OCI-LY1 (cell line): ENCODE measurements at regions not wholly inside any gene's neighbourhood (a gene's known extent, or its start where the extent isn't known, plus 50 kb on each side); places are given as distances from the start of the nearest gene placed in this dataset.
"Not testable (repeated sequence)": the region's sequence is repeated elsewhere in the genome, so short reads cannot be mapped to it uniquely, and the experiment has no call there.

Experiments
- H2AFZ ChIP-seq: fragments of 200-600 bp; sonication (generic), shearing (Covaris generic); 2 replicates; pipeline ENCODE4 v1.6.0; 2014; ENCODE audit warnings: antibody characterized with exemption, mild to moderate bottlenecking, low read length
- H3F3A ChIP-seq: fragments of 200-600 bp; sonication (generic), shearing (Covaris generic); 2 replicates; pipeline ENCODE4 v1.6.0; 2014; ENCODE audit warnings: mild to moderate bottlenecking, antibody characterized with exemption, low read length, moderate library complexity; ENCODE audit not compliant: insufficient read depth
- H3K27ac ChIP-seq: fragments of 200-600 bp; sonication (generic); 2 replicates; pipeline ENCODE4 v1.5.1; 2014; ENCODE audit warnings: low read length, mixed run types, mild to moderate bottlenecking, low read depth; ENCODE audit not compliant: poor library complexity, severe bottlenecking
- H3K27me3 ChIP-seq: fragments of 200-600 bp; sonication (generic); 2 replicates; pipeline ENCODE4 v1.6.0; 2014; ENCODE audit warnings: antibody characterized with exemption, mild to moderate bottlenecking, low read length, moderate library complexity; ENCODE audit not compliant: insufficient read depth
- H3K36me3 ChIP-seq: fragments of 200-600 bp; sonication (generic); 2 replicates; pipeline ENCODE4 v1.6.1; 2014; ENCODE audit warnings: mild to moderate bottlenecking, antibody characterized with exemption, low read length, moderate library complexity, mixed read lengths; ENCODE audit not compliant: insufficient read depth
- H3K4me1 ChIP-seq: fragments of 200-600 bp; sonication (generic); 2 replicates; pipeline ENCODE4 v1.5.1; 2014; ENCODE audit warnings: mild to moderate bottlenecking, low read length, moderate library complexity; ENCODE audit not compliant: insufficient read depth, severe bottlenecking
- H3K4me2 ChIP-seq: fragments of 200-600 bp; sonication (generic), shearing (Covaris generic); 2 replicates; pipeline ENCODE4 v1.6.1; 2014; ENCODE audit warnings: low read length
- H3K4me3 ChIP-seq: fragments of 200-600 bp; sonication (generic); 2 replicates; pipeline ENCODE4 v1.5.1; 2014; ENCODE audit warnings: low read length, low read depth, mild to moderate bottlenecking, mixed read lengths; ENCODE audit not compliant: poor library complexity, severe bottlenecking
- H3K79me2 ChIP-seq: fragments of 200-600 bp; shearing (Covaris generic); 2 replicates; pipeline ENCODE4 v1.6.1; 2016; ENCODE audit warnings: mixed run types, low read length, mixed read lengths; ENCODE audit not compliant: insufficient read depth
- H3K9ac ChIP-seq: fragments of 200-600 bp; sonication (generic), shearing (Covaris generic); 2 replicates; pipeline ENCODE4 v1.6.1; 2014; ENCODE audit warnings: mild to moderate bottlenecking, low read length, mixed read lengths
- H3K9me2 ChIP-seq: fragments of 200-600 bp; sonication (generic), shearing (Covaris generic); 2 replicates; pipeline ENCODE4 v1.6.1; 2014; ENCODE audit warnings: low read depth, mild to moderate bottlenecking, low read length, mixed read lengths
- H3K9me3 ChIP-seq: fragments of 200-600 bp; shearing (Covaris generic); 2 replicates; pipeline ENCODE4 v1.6.1; 2014; ENCODE audit warnings: low read length, mixed read lengths
- H4K20me1 ChIP-seq: fragments of 200-600 bp; sonication (generic), shearing (Covaris generic); 2 replicates; pipeline ENCODE4 v1.6.0; 2016; ENCODE audit warnings: mild to moderate bottlenecking, low read length; ENCODE audit not compliant: insufficient read depth
- CTCF ChIP-seq: fragments of 200-600 bp; sonication (generic), shearing (Covaris generic); IDR thresholded peaks from 2 replicates; pipeline ENCODE4 v1.5.1; 2017; ENCODE audit warnings: mild to moderate bottlenecking, antibody characterized with exemption, low read length, moderate library complexity, mixed read lengths
- EZH2 ChIP-seq: fragments of 200-600 bp; sonication (generic), shearing (Covaris generic); IDR thresholded peaks from 2 replicates; pipeline ENCODE4 v1.8.0; 2017; ENCODE audit warnings: borderline replicate concordance, mixed run types, mild to moderate bottlenecking, antibody characterized with exemption, low read length, moderate library complexity, mixed read lengths

GRCh38 chr7:82668676-82669075 is 225.1 kb upstream of the CACNA2D1 start:
- H3K9me3 ChIP-seq = no peaks in the 10 kb centered on the region
- H3K4me3 ChIP-seq = no peak overlapping the region
- H3K4me2 ChIP-seq = no peak overlapping the region
- H4K20me1 ChIP-seq = no peaks in the 10 kb centered on the region
- H3K27me3 ChIP-seq = no peaks in the 10 kb centered on the region
- no peaks in the 10 kb centered on the region for H3K79me2 ChIP-seq
- no peaks in the 10 kb centered on the region for H3K36me3 ChIP-seq
- H3F3A ChIP-seq = no peaks in the 10 kb centered on the region
- 0 out of 2 replicates have a peak, but pooled peaks cover 3% of the 10 kb centered on the region for H3K9me2 ChIP-seq
- H3K27ac ChIP-seq = no peak overlapping the region
- no peak overlapping the region for H3K9ac ChIP-seq
- TF ChIP-seq EZH2 (no peak), CTCF (no peak)
- no peaks in the 10 kb centered on the region for H3K4me1 ChIP-seq
- no peak overlapping the region for H2AFZ ChIP-seq

GRCh38 chr7:82665966-82666507 is 222.5 kb upstream of the CACNA2D1 start:
- no peaks in the 10 kb centered on the region for H3K4me1 ChIP-seq
- no peak overlapping the region for H3K27ac ChIP-seq
- H3F3A ChIP-seq = no peaks in the 10 kb centered on the region
- no peak overlapping the region for H3K4me3 ChIP-seq
- H3K9ac ChIP-seq = no peak overlapping the region
- TF ChIP-seq CTCF (no peak), EZH2 (no peak)
- H3K9me3 ChIP-seq = no peaks in the 10 kb centered on the region
- H3K79me2 ChIP-seq = no peaks in the 10 kb centered on the region
- H3K36me3 ChIP-seq = no peaks in the 10 kb centered on the region
- H3K9me2 ChIP-seq = 0 out of 2 replicates have a peak, but pooled peaks cover 3% of the 10 kb centered on the region
- H3K4me2 ChIP-seq = no peak overlapping the region
- no peaks in the 10 kb centered on the region for H3K27me3 ChIP-seq
- no peak overlapping the region for H2AFZ ChIP-seq
- H4K20me1 ChIP-seq = no peaks in the 10 kb centered on the region

GRCh38 chr7:82655965-82656364 is 212.4 kb upstream of the CACNA2D1 start:
- no peaks in the 10 kb centered on the region for H3F3A ChIP-seq
- H3K36me3 ChIP-seq = no peaks in the 10 kb centered on the region
- no peaks in the 10 kb centered on the region for H3K27me3 ChIP-seq
- no peak overlapping the region for H2AFZ ChIP-seq
- H4K20me1 ChIP-seq = no peaks in the 10 kb centered on the region
- H3K4me1 ChIP-seq = no peaks in the 10 kb centered on the region
- no peak overlapping the region for H3K27ac ChIP-seq
- TF ChIP-seq CTCF = no peak
- TF ChIP-seq EZH2 = no peak
- H3K79me2 ChIP-seq = no peaks in the 10 kb centered on the region
- H3K9me3 ChIP-seq = no peaks in the 10 kb centered on the region
- H3K4me3 ChIP-seq = no peak overlapping the region
- H3K9ac ChIP-seq = no peak overlapping the region
- no peaks in the 10 kb centered on the region for H3K9me2 ChIP-seq
- H3K4me2 ChIP-seq = no peak overlapping the region

GRCh38 chr7:82650095-82650494 is 206.5 kb upstream of the CACNA2D1 start:
- H3K9me2 ChIP-seq, H3K79me2 ChIP-seq, H3F3A ChIP-seq, H4K20me1 ChIP-seq, H3K4me1 ChIP-seq, H3K9me3 ChIP-seq, H3K36me3 ChIP-seq, H3K9ac ChIP-seq, H2AFZ ChIP-seq, H3K4me3 ChIP-seq, H3K27me3 ChIP-seq, H3K4me2 ChIP-seq, H3K27ac ChIP-seq: not testable (repeated sequence)
